Lung (tissue), 11 donors: ENCODE measurements at regions not wholly inside any gene's neighbourhood (a gene's known extent, or its start where the extent isn't known, plus 50 kb on each side); places are given as distances from the start of the nearest gene placed in this dataset.
"Not testable (repeated sequence)": the region's sequence is repeated elsewhere in the genome, so short reads cannot be mapped to it uniquely, and the experiment has no call there.

Source experiments
- ATAC-seq: fragments of 200-7000 bp; cut with Tn5 transposase; one replicate; pipeline ENCODE4 v1.9.1; 2020; ENCODE audit warnings: moderate number of reproducible peaks; ENCODE audit not compliant: insufficient read depth, low FRiP score
- DNase-seq, 3 donors: peaks; one replicate each; pipeline ENCODE4 v3.0.0-alpha.2; 2013 to 2017
- H3K27ac ChIP-seq, 2 donors: one replicate each; pipeline ENCODE4 v1.5.1; 2013; ENCODE audit warnings: mild to moderate bottlenecking in 2 of 2, moderate library complexity in 2 of 2, control low read depth in 1 of 2, inconsistent platforms in 1 of 2, low read depth in 1 of 2, low read length in 1 of 2
- H3K27me3 ChIP-seq, 3 donors: one replicate each; pipeline ENCODE4 v1.5.1; 2013; ENCODE audit warnings: low read length in 2 of 3; ENCODE audit not compliant: control insufficient read depth in 3 of 3, insufficient read depth in 3 of 3
- H3K36me3 ChIP-seq, 4 donors: one replicate each; pipeline ENCODE4 v1.5.1; 2013; ENCODE audit warnings: low read length in 4 of 4, mild to moderate bottlenecking in 1 of 4, moderate library complexity in 1 of 4; ENCODE audit not compliant: control insufficient read depth in 4 of 4, insufficient read depth in 4 of 4
- H3K4me1 ChIP-seq, 5 donors: one replicate each; pipeline ENCODE4 v1.5.1; 2013; ENCODE audit warnings: low read length in 5 of 5, mild to moderate bottlenecking in 2 of 5, moderate library complexity in 1 of 5; ENCODE audit not compliant: control insufficient read depth in 5 of 5, insufficient read depth in 5 of 5
- H3K4me3 ChIP-seq: one replicate; pipeline ENCODE4 v1.5.1; 2013; ENCODE audit warnings: mild to moderate bottlenecking, control low read depth, moderate library complexity
- H3K9ac ChIP-seq, 2 donors: one replicate each; pipeline ENCODE4 v1.5.1; 2013; ENCODE audit warnings: low read length in 2 of 2, control low read depth in 1 of 2; ENCODE audit not compliant: insufficient read depth in 1 of 2
- H3K9me3 ChIP-seq, 4 donors: one replicate each; pipeline ENCODE4 v1.5.1; 2013; ENCODE audit warnings: low read length in 3 of 4, mild to moderate bottlenecking in 1 of 4, moderate library complexity in 1 of 4; ENCODE audit not compliant: control insufficient read depth in 4 of 4, insufficient read depth in 3 of 4
- CTCF ChIP-seq: IDR thresholded peaks from 2 replicates; pipeline ENCODE4 v1.5.1; 2012; ENCODE audit warnings: mild to moderate bottlenecking; ENCODE audit errors: control extremely low read depth, extremely low read depth
- WGBS, 2 donors: extraction: QIAGEN DNeasy Blood & Tissue Kit; methylation state at CpG; one replicate each; pipeline ENCODE4 v1.1.7; 2013; 5-methylcytosine and 5-hydroxymethylcytosine counted together
- donor health status: control.
- donor health status: control.
- donor health status: Bipolar disorder and iron deficiency.
- donor health status: healthy.
- donor health status: DM: yes; HTN: yes; CAD: no.

DNA sequence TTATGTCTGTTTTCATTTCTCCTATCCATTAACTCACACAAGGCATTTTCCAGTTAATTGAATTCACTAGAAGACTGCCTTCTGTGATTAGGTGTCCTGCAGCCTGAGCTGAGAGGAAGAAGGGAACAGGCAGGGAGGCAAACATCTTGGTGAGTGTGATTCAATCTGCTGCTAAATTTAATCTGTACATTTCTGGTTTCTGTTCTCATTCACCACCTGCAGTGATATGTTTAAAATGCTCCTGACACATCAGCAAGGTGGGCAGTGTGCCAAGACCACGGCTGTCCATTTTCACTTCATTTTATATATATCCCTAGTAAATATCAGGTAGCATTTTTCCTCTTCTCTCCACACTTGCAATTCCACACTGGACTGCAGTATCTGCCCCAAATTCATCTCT lies 416.5 kb downstream of the TMEM135 start:
- DNase-seq (no peak), ATAC-seq (no peak)
- H3K9ac ChIP-seq, result no peak overlapping the region
- no peak overlapping the region for H3K27ac ChIP-seq
- TF ChIP-seq CTCF, result no peak
- H3K4me3 ChIP-seq, result no peak overlapping the region
- H3K9me3 ChIP-seq, result peaks cover 0 to 1% (median 0%) of the 10 kb centered on the region in 4 donors
- H3K27me3 ChIP-seq, result no peaks in the 10 kb centered on the region
- 0 to 3% methylated on average over 1 of the region's 1 CpG for WGBS, 2 donors
- no peaks in the 10 kb centered on the region for H3K4me1 ChIP-seq
- H3K36me3 ChIP-seq, result no peaks in the 10 kb centered on the region

DNA sequence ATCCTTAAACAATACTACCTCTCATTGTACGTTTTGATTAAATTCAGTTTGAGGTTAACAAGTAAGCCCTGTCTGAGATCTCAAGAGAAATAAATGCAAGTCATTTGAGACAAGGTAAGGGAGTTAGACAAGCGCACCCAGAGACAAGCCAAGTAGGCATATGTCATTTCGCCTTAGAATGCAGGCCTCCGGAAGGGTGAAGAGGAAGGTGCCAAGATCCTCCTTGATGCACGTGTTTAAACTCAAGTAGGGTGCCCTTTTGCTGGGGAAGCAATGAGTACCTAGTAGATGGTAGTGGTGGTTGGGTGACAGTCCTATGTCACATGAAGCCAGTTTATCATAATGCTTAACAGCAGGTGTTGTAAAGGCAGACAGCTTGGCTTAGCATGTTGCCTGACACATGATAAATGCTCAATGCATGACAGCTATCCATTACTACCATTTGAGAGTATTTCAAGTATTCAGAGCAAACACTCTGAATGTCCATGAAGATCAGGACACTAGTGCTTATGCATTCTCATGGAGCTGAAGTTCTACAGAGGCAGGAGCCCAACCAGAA lies 415.9 kb downstream of the TMEM135 start:
- Histone ChIP-seq H3K27ac (no peak overlapping the region), H3K9ac (no peak overlapping the region), H3K4me3 (no peak overlapping the region), H3K4me1 (no peaks in the 10 kb centered on the region), H3K27me3 (no peaks in the 10 kb centered on the region), H3K9me3 (peaks cover 0 to 1% (median 0%) of the 10 kb centered on the region in 4 donors), H3K36me3 (no peaks in the 10 kb centered on the region)
- DNase-seq (no peak), ATAC-seq (no peak)
- TF ChIP-seq CTCF, result no peak
- WGBS, 2 donors, result 87 to 88% methylated on average over 5 of the region's 5 CpGs

GRCh38 chr11:87452025-87452424 lies 414.3 kb downstream of the TMEM135 start:
- ATAC-seq, H3K9ac ChIP-seq, H3K27me3 ChIP-seq, H3K4me1 ChIP-seq, H3K27ac ChIP-seq, H3K36me3 ChIP-seq, H3K9me3 ChIP-seq, H3K4me3 ChIP-seq, DNase-seq: not testable (repeated sequence)
- WGBS, 2 donors, result 85 to 93% methylated on average over 2 of the region's 2 CpGs

- Histone ChIP-seq H3K4me1 (no peaks in the 10 kb centered on the region), H3K4me3 (no peak overlapping the region), H3K9ac (no peak overlapping the region), H3K9me3 (peaks cover 0 to 1% (median 0%) of the 10 kb centered on the region in 4 donors), H3K27ac (no peak overlapping the region), H3K27me3 (no peaks in the 10 kb centered on the region), H3K36me3 (no peaks in the 10 kb centered on the region)
- ATAC-seq (no peak), DNase-seq (no peak)
- WGBS, 2 donors, result 83 to 84% methylated on average over 6 of the region's 6 CpGs
- TF ChIP-seq CTCF, result no peak
These were observed 413.7 kb downstream of the TMEM135 start for GRCh38 chr11:87451395-87451794.
